HG02623 (cell line): ENCODE measurements at regions not wholly inside any gene's neighbourhood (a gene's known extent, or its start where the extent isn't known, plus 50 kb on each side); places are given as distances from the start of the nearest gene placed in this dataset.
A peak's percentile ranks its signal among the peaks of the same experiment; 100 is the strongest.
"Not testable (repeated sequence)": the region's sequence is repeated elsewhere in the genome, so short reads cannot be mapped to it uniquely, and the experiment has no call there.

Experiments
- ATAC-seq: cut with Tn5 transposase; IDR thresholded peaks from one replicate; pipeline ENCODE4 v1.9.1; 2021; ENCODE audit warnings: moderate library complexity; ENCODE audit not compliant: unreplicated experiment

- no peak for ATAC-seq
Measured at GRCh38 chr11:93032580-93032979, 63.1 kb downstream of the MTNR1B start.

- ATAC-seq = no peak
Measured at GRCh38 chr11:93033093-93033492, 63.6 kb downstream of the MTNR1B start.

GRCh38 chr11:93034031-93034722 is 64.7 kb downstream of the MTNR1B start:
- no peak for ATAC-seq

GRCh38 chr11:93034723-93035039 is 65.2 kb downstream of the MTNR1B start:
- ATAC-seq = no peak

- ATAC-seq = no peak
Measured at GRCh38 chr11:93038521-93038920, 69.1 kb downstream of the MTNR1B start.

- ATAC-seq = no peak
Measured at GRCh38 chr11:93039531-93040240, 70.2 kb downstream of the MTNR1B start.

GRCh38 chr11:93041682-93042081 is 72.2 kb downstream of the MTNR1B start:
- no peak for ATAC-seq

- ATAC-seq = not testable (repeated sequence)
Measured at GRCh38 chr11:93043186-93043585, 73.7 kb downstream of the MTNR1B start.

GRCh38 chr11:93049740-93050139 is 80.3 kb downstream of the MTNR1B start:
- ATAC-seq = no peak

GRCh38 chr11:93051186-93051585 is 81.7 kb downstream of the MTNR1B start:
- ATAC-seq = no peak

- ATAC-seq = no peak
Measured at GRCh38 chr11:93053864-93054263, 84.4 kb downstream of the MTNR1B start.

- no peak for ATAC-seq
Measured at GRCh38 chr11:93054279-93054678, 84.8 kb downstream of the MTNR1B start.

GRCh38 chr11:93054881-93055280 is 85.4 kb downstream of the MTNR1B start:
- ATAC-seq = peak; percentile 70

GRCh38 chr11:93059117-93059957 is 89.9 kb downstream of the MTNR1B start:
- ATAC-seq = no peak

GRCh38 chr11:93063086-93063485 is 93.6 kb downstream of the MTNR1B start:
- no peak for ATAC-seq

GRCh38 chr11:93065074-93065674 is 95.7 kb downstream of the MTNR1B start:
- ATAC-seq = not testable (repeated sequence)

GRCh38 chr11:93067881-93068390 is 98.5 kb downstream of the MTNR1B start:
- no peak for ATAC-seq

- no peak for ATAC-seq
Measured at GRCh38 chr11:93072229-93072914, 102.9 kb downstream of the MTNR1B start.

- ATAC-seq = no peak
Measured at GRCh38 chr11:93073026-93073425, 103.6 kb downstream of the MTNR1B start.

GRCh38 chr11:93073508-93074280 is 104.2 kb downstream of the MTNR1B start:
- no peak for ATAC-seq
